ENCODE measurements at regions not wholly inside any gene's neighbourhood (a gene's known extent, or its start where the extent isn't known, plus 50 kb on each side); places are given as distances from the start of the nearest gene placed in this dataset.

DNA sequence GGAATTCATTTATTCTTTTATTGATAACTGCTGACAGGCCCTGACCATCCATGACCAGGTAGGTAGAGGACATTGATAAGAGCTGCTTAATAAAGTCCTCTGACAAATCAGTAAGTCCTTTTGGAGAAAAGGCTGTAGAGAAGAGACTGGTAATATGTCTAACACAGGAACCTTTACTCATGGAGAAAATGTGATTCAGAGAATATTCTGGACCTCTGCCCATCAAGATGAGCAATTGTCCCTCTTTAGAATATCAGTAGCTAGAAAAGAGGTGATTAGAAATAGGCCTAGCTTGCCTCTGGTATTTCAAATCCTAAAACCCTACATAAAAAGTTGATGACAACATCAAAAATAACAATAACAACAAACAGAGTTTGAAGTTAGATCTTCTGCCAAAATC, 642.3 kb downstream of the TBC1D4 start:
- TF ChIP-seq, protein P1, sequence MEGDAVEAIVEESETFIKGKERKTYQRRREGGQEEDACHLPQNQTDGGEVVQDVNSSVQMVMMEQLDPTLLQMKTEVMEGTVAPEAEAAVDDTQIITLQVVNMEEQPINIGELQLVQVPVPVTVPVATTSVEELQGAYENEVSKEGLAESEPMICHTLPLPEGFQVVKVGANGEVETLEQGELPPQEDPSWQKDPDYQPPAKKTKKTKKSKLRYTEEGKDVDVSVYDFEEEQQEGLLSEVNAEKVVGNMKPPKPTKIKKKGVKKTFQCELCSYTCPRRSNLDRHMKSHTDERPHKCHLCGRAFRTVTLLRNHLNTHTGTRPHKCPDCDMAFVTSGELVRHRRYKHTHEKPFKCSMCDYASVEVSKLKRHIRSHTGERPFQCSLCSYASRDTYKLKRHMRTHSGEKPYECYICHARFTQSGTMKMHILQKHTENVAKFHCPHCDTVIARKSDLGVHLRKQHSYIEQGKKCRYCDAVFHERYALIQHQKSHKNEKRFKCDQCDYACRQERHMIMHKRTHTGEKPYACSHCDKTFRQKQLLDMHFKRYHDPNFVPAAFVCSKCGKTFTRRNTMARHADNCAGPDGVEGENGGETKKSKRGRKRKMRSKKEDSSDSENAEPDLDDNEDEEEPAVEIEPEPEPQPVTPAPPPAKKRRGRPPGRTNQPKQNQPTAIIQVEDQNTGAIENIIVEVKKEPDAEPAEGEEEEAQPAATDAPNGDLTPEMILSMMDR (IDR thresholded peaks at IDR 0.05) = no peak
- no peaks in the 10 kb centered on the region for H3K36me3 ChIP-seq
- no peak for DNase-seq
- H3K4me3 ChIP-seq (replicated peaks in 1 of 3) = no peak overlapping the region
- no peak overlapping the region for H3K27ac ChIP-seq
- H3K4me1 ChIP-seq = no peaks in the 10 kb centered on the region
- H3K9me3 ChIP-seq = no peaks in the 10 kb centered on the region
- intact Hi-C loops (cut with DNase I) = no loop called here
- no peaks in the 10 kb centered on the region for H3K27me3 ChIP-seq

DNA sequence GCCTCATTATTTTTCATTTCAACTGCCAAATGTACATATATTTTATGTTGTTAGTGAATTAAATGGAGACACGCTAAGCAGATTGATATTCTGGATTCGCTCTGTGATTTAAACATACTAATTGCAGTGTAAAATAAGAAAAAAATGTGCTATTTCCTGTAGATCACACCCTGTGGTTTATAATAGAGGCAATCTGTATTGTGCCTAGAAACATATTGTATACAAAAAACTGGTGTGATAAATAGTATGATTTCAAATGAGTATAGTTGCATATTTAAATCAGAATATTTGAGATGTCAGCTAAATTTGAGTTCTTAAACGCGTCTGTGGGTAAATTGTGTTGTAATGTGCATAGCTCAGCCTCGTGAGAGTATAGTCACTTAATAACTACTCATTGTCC, 643.9 kb downstream of the TBC1D4 start:
- Histone ChIP-seq H3K27me3 (no peaks in the 10 kb centered on the region), H3K9me3 (no peaks in the 10 kb centered on the region), H3K4me1 (no peaks in the 10 kb centered on the region), H3K36me3 (no peaks in the 10 kb centered on the region), H3K27ac (no peak overlapping the region), H3K4me3 (replicated peaks in 1 of 3) (no peak overlapping the region)
- intact Hi-C loops (cut with DNase I) = no loop called here
- DNase-seq = no peak
- TF ChIP-seq, protein P1 (IDR thresholded peaks at IDR 0.05) = no peak
- TF ChIP-seq POLR2A (IDR thresholded peaks at IDR 0.05) = no peak
- 92 to 93% methylated on average over 5 of the region's 5 CpGs for WGBS, 2 donors

DNA sequence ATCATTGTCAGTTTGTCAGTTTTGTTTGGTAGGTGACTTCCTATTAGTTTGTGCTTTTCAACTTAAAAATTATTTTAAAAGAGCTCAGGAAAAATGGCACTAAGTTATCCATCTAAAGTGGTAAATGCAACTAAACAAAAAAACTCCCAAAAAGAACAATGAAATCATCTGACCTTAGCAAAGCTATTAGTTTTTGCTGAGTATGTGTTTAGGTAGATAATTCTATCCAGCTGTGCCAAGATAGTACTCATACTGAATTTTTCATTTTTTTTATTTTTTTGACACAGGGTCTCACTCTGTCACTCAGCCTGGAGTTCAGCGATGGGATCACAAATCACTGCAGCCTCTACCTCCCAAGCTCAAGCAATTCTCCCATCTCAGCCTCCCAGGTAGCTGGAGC, 645.3 kb downstream of the TBC1D4 start:
- H3K27ac ChIP-seq = no peak overlapping the region
- intact Hi-C loops (cut with DNase I) = no loop called here
- no peak for TF ChIP-seq POLR2A (IDR thresholded peaks at IDR 0.05)
- TF ChIP-seq, protein P1 (IDR thresholded peaks at IDR 0.05) = no peak
- H3K4me3 ChIP-seq (replicated peaks in 1 of 3) = no peak overlapping the region
- DNase-seq = no peak
- WGBS, 2 donors = 91 to 96% methylated on average over 1 of the region's 1 CpG
- no peaks in the 10 kb centered on the region for H3K4me1 ChIP-seq
- no peaks in the 10 kb centered on the region for H3K27me3 ChIP-seq
- no peaks in the 10 kb centered on the region for H3K36me3 ChIP-seq
- no peaks in the 10 kb centered on the region for H3K9me3 ChIP-seq

DNA sequence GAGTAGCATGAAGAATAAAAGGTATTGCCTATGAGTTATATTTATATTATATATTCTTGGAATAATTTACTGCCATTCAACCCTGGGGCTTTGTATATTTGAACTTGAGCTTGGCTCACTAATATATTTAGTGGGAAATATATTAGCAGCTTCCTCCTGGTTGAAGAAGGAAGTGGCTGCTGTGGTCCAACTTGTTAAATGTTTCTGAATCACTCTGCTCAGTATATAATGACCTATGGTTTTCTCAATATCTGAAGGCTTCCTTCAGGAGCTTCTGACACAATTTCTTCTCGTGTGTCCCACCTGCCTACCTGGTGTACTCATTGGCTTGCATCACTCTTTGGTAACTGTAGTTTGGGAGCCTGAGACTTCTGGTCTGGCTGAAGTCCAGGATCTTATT, 646.4 kb downstream of the TBC1D4 start:
- intact Hi-C loops (cut with DNase I) = no loop called here
- H3K9me3 ChIP-seq = no peaks in the 10 kb centered on the region

DNA sequence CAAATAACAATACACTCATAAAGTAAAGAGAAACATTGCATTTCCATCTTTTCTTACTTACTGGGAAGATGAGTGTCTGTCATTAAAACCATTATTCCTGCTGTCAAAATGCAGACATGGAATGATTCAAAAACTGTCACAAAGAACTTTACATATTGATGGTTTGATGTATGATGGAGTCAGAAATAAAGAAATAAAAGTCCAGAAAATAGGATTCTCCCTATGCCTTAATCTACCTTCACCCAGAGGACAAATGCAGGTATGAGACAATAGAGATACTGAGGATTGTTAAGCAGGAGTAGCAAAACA, 656.1 kb downstream of the TBC1D4 start:
- no peaks in the 10 kb centered on the region for H3K27me3 ChIP-seq
- no peak for TF ChIP-seq POLR2A (IDR thresholded peaks at IDR 0.05)
- TF ChIP-seq, protein P1 (IDR thresholded peaks at IDR 0.05) = no peak
- intact Hi-C loops (cut with DNase I) = no loop called here
- H3K4me1 ChIP-seq = no peaks in the 10 kb centered on the region
- no peaks in the 10 kb centered on the region for H3K36me3 ChIP-seq
- H3K9me3 ChIP-seq = no peaks in the 10 kb centered on the region
- no peak overlapping the region for H3K27ac ChIP-seq
- DNase-seq = no peak
- H3K4me3 ChIP-seq (replicated peaks in 1 of 3) = no peak overlapping the region

More for the DNA sequence above, 646.4 kb downstream of the TBC1D4 start:
- WGBS, 2 donors = 73 to 81% methylated on average over 1 of the region's 1 CpG
- Histone ChIP-seq H3K36me3 (no peaks in the 10 kb centered on the region), H3K27me3 (no peaks in the 10 kb centered on the region), H3K4me1 (no peaks in the 10 kb centered on the region), H3K4me3 (replicated peaks in 1 of 3) (no peak overlapping the region), H3K27ac (no peak overlapping the region)
- TF ChIP-seq, protein P1 (IDR thresholded peaks at IDR 0.05) = no peak
- TF ChIP-seq POLR2A (IDR thresholded peaks at IDR 0.05) = no peak
- DNase-seq = no peak
